ENCODE measurements at regions not wholly inside any gene's neighbourhood (a gene's known extent, or its start where the extent isn't known, plus 50 kb on each side); places are given as distances from the start of the nearest gene placed in this dataset.

- H3K4me3 Mint-ChIP-seq = no peak overlapping the region
- H3K36me3 Mint-ChIP-seq (ENCODE audit: low read depth) = no peaks in the 10 kb centered on the region
- H3K9me3 Mint-ChIP-seq = no peaks in the 10 kb centered on the region
- no peak for DNase-seq
- no peaks in the 10 kb centered on the region for H3K4me1 Mint-ChIP-seq (ENCODE audit: low read depth)
- H3K27me3 Mint-ChIP-seq (ENCODE audit: insufficient read depth) = peaks cover 18% of the 10 kb centered on the region
- no peak overlapping the region for H3K27ac Mint-ChIP-seq
- no peak for TF ChIP-seq CTCF (IDR thresholded peaks at IDR 0.05)
These were observed 53.5 kb upstream of the ACSL1 start for GRCh38 chr4:184879271-184879670.

- DNase-seq = no peak
- H3K27ac Mint-ChIP-seq = no peak overlapping the region
- H3K27me3 Mint-ChIP-seq (ENCODE audit: insufficient read depth) = peaks cover 17% of the 10 kb centered on the region
- TF ChIP-seq CTCF (IDR thresholded peaks at IDR 0.05) = no peak
- H3K36me3 Mint-ChIP-seq (ENCODE audit: low read depth) = no peaks in the 10 kb centered on the region
- H3K4me3 Mint-ChIP-seq = no peak overlapping the region
- no peaks in the 10 kb centered on the region for H3K9me3 Mint-ChIP-seq
- H3K4me1 Mint-ChIP-seq (ENCODE audit: low read depth) = no peaks in the 10 kb centered on the region
These were observed 56.5 kb upstream of the ACSL1 start for GRCh38 chr4:184882276-184882675.

- no peak for TF ChIP-seq CTCF (IDR thresholded peaks at IDR 0.05)
- no peak overlapping the region for H3K4me3 Mint-ChIP-seq
- H3K4me1 Mint-ChIP-seq (ENCODE audit: low read depth) = no peaks in the 10 kb centered on the region
- no peak for DNase-seq
- no peak overlapping the region for H3K27ac Mint-ChIP-seq
- no peaks in the 10 kb centered on the region for H3K36me3 Mint-ChIP-seq (ENCODE audit: low read depth)
- peaks cover 17% of the 10 kb centered on the region for H3K27me3 Mint-ChIP-seq (ENCODE audit: insufficient read depth)
- H3K9me3 Mint-ChIP-seq = no peaks in the 10 kb centered on the region
These were observed 57.3 kb upstream of the ACSL1 start for GRCh38 chr4:184883024-184883423.

GRCh38 chr4:184884883-184885282 is 59.1 kb upstream of the ACSL1 start:
- Mint-ChIP-seq H3K36me3 (ENCODE audit: low read depth) (no peaks in the 10 kb centered on the region), H3K27me3 (ENCODE audit: insufficient read depth) (peaks cover 17% of the 10 kb centered on the region), H3K27ac (no peak overlapping the region), H3K4me1 (ENCODE audit: low read depth) (no peaks in the 10 kb centered on the region), H3K9me3 (no peaks in the 10 kb centered on the region), H3K4me3 (no peak overlapping the region)
- no peak for TF ChIP-seq CTCF (IDR thresholded peaks at IDR 0.05)
- no peak for DNase-seq

- Mint-ChIP-seq H3K36me3 (ENCODE audit: low read depth) (no peaks in the 10 kb centered on the region), H3K9me3 (no peaks in the 10 kb centered on the region), H3K4me3 (no peak overlapping the region), H3K27me3 (ENCODE audit: insufficient read depth) (peaks cover 18% of the 10 kb centered on the region), H3K27ac (no peak overlapping the region), H3K4me1 (ENCODE audit: low read depth) (no peaks in the 10 kb centered on the region)
- TF ChIP-seq CTCF (IDR thresholded peaks at IDR 0.05) = no peak
- no peak for DNase-seq
These were observed 59.8 kb upstream of the ACSL1 start for GRCh38 chr4:184885602-184886001.

- TF ChIP-seq CTCF (IDR thresholded peaks at IDR 0.05) = no peak
- no peaks in the 10 kb centered on the region for H3K4me1 Mint-ChIP-seq (ENCODE audit: low read depth)
- no peaks in the 10 kb centered on the region for H3K9me3 Mint-ChIP-seq
- H3K27ac Mint-ChIP-seq = no peak overlapping the region
- H3K4me3 Mint-ChIP-seq = no peak overlapping the region
- no peaks in the 10 kb centered on the region for H3K36me3 Mint-ChIP-seq (ENCODE audit: low read depth)
- H3K27me3 Mint-ChIP-seq (ENCODE audit: insufficient read depth) = peaks cover 16% of the 10 kb centered on the region
- no peak for DNase-seq
These were observed 61.6 kb upstream of the ACSL1 start for GRCh38 chr4:184887333-184887732.
